Tibial nerve (tissue), 3 donors: ENCODE measurements at regions not wholly inside any gene's neighbourhood (a gene's known extent, or its start where the extent isn't known, plus 50 kb on each side); places are given as distances from the start of the nearest gene placed in this dataset.

Experiments used
- CTCF ChIP-seq, 5 experiments: fragments of 200-600 bp in 3 of 5; fragments of 450-650 bp in 2 of 5; sonication (generic) in 3 of 5; IDR thresholded peaks; one replicate each; pipeline ENCODE4 v1.5.1; 2016 to 2019; ENCODE audit warnings: antibody characterized with exemption in 5 of 5, mild to moderate bottlenecking in 3 of 5, moderate library complexity in 2 of 5
- POLR2A ChIP-seq, 2 donors: fragments of 450-650 bp; IDR thresholded peaks; one replicate each; pipeline ENCODE4 v1.6.1; 2017; ENCODE audit warnings: antibody characterized with exemption in 2 of 2, mild to moderate bottlenecking in 2 of 2, moderate library complexity in 2 of 2

- no peak for TF ChIP-seq POLR2A (IDR thresholded peaks at IDR 0.05)
- no peak for TF ChIP-seq CTCF (IDR thresholded peaks at IDR 0.05)
These were observed 125.6 kb downstream of the HRH4 start for GRCh38 chr18:24585996-24586566.
